GM12878 (cell line): ENCODE measurements at regions not wholly inside any gene's neighbourhood (a gene's known extent, or its start where the extent isn't known, plus 50 kb on each side); places are given as distances from the start of the nearest gene placed in this dataset.

Source experiments
- BCL11A ChIP-seq: IDR thresholded peaks from 2 replicates; pipeline ENCODE4 v1.6.1; 2011; ENCODE audit warnings: low read depth, low read length
- CHD1 ChIP-seq: IDR thresholded peaks from 2 replicates; pipeline ENCODE4 v1.6.1; 2012; ENCODE audit warnings: low read depth, low read length, improper control_type of control experiment
- CHD2 ChIP-seq: IDR thresholded peaks from 2 replicates; pipeline ENCODE4 v1.6.1; 2011; ENCODE audit warnings: low read depth, low read length, improper control_type of control experiment, borderline replicate concordance
- CREM ChIP-seq: IDR thresholded peaks from 2 replicates; pipeline ENCODE4 v1.6.1; 2014; ENCODE audit warnings: antibody characterized with exemption, low read depth
- EED ChIP-seq: sonication (generic); IDR thresholded peaks from 2 replicates; pipeline ENCODE4 v1.6.1; 2016; ENCODE audit warnings: antibody characterized with exemption, low read depth
- EP300 ChIP-seq, 2 experiments: fragments of 150-350 bp in 1 of 2; IDR thresholded peaks; 2 replicates each; pipeline ENCODE4 v1.6.1; 2011 to 2012; ENCODE audit warnings: low read depth in 2 of 2, low read length in 2 of 2, borderline replicate concordance in 1 of 2, improper control_type of control experiment in 1 of 2, inconsistent platforms in 1 of 2; ENCODE audit not compliant: control insufficient read depth in 1 of 2
- FOS ChIP-seq: IDR thresholded peaks from 3 replicates; pipeline ENCODE4 v1.6.1; 2011; ENCODE audit warnings: borderline replicate concordance; ENCODE audit not compliant: insufficient read length; ENCODE audit errors: extremely low read depth
- HDAC6 ChIP-seq: fragments of 200-600 bp; sonication (generic); IDR thresholded peaks from one replicate; pipeline ENCODE4 v1.8.0; 2017; ENCODE audit warnings: antibody characterized with exemption; ENCODE audit not compliant: unreplicated experiment
- IRF4 ChIP-seq: IDR thresholded peaks from 2 replicates; pipeline ENCODE4 v1.6.1; 2011; ENCODE audit warnings: low read depth, low read length
- JUNB ChIP-seq: IDR thresholded peaks from 2 replicates; pipeline ENCODE4 v1.6.1; 2016; ENCODE audit warnings: antibody characterized with exemption, mild to moderate bottlenecking
- LARP7 ChIP-seq: fragments of 450-650 bp; IDR thresholded peaks from 2 replicates; pipeline ENCODE4 v1.6.1; 2017; ENCODE audit warnings: mild to moderate bottlenecking
- MAX ChIP-seq: IDR thresholded peaks from 2 replicates; pipeline ENCODE4 v1.6.1; 2012; ENCODE audit warnings: low read depth, low read length, improper control_type of control experiment
- MEF2B ChIP-seq: fragments of 450-650 bp; IDR thresholded peaks from 2 replicates; pipeline ENCODE4 v1.6.1; 2018; ENCODE audit warnings: mild to moderate bottlenecking, moderate library complexity; ENCODE audit not compliant: partially characterized antibody, poor library complexity, severe bottlenecking
- NBN ChIP-seq: fragments of 450-650 bp; IDR thresholded peaks from 2 replicates; pipeline ENCODE4 v1.6.1; 2016
- RAD51 ChIP-seq: fragments of 450-650 bp; IDR thresholded peaks from 2 replicates; pipeline ENCODE4 v1.6.1; 2016; ENCODE audit warnings: moderate library complexity, mild to moderate bottlenecking, inconsistent platforms
- RELA ChIP-seq: fragments of 450-650 bp; IDR thresholded peaks from 2 replicates; pipeline ENCODE4 v1.8.0; 2014; ENCODE audit warnings: borderline replicate concordance; ENCODE audit not compliant: partially characterized antibody
- RFX5 ChIP-seq: IDR thresholded peaks from 2 replicates; pipeline ENCODE4 v1.6.1; 2011; ENCODE audit warnings: low read depth, low read length, improper control_type of control experiment
- SPI1 ChIP-seq: IDR thresholded peaks from 2 replicates; pipeline ENCODE4 v1.6.1; 2011; ENCODE audit warnings: low read depth, mild to moderate bottlenecking, low read length, moderate library complexity, borderline replicate concordance; ENCODE audit not compliant: insufficient read depth
- SREBF2 ChIP-seq: IDR thresholded peaks from 2 replicates; pipeline ENCODE4 v1.6.1; 2012; ENCODE audit warnings: mild to moderate bottlenecking, low read length
- SUPT20H ChIP-seq: IDR thresholded peaks from 2 replicates; pipeline ENCODE4 v1.6.1; 2011; ENCODE audit warnings: low read depth, mild to moderate bottlenecking, low read length, moderate library complexity, borderline replicate concordance; ENCODE audit not compliant: control insufficient read depth
- TAF1 ChIP-seq: IDR thresholded peaks from 2 replicates; pipeline ENCODE4 v1.6.1; 2011; ENCODE audit warnings: mild to moderate bottlenecking, low read depth, low read length, borderline replicate concordance
- TCF12 ChIP-seq: IDR thresholded peaks from 2 replicates; pipeline ENCODE4 v1.6.1; 2011; ENCODE audit warnings: low read depth, mild to moderate bottlenecking, low read length
- YY1 ChIP-seq: IDR thresholded peaks from 2 replicates; pipeline ENCODE4 v1.6.1; 2011; ENCODE audit warnings: low read depth, mild to moderate bottlenecking, low read length
- ZBTB33 ChIP-seq: fragments of 450-650 bp; IDR thresholded peaks from 2 replicates; pipeline ENCODE4 v1.6.1; 2017; ENCODE audit warnings: mild to moderate bottlenecking
- ZNF24 ChIP-seq: fragments of 450-650 bp; IDR thresholded peaks from 2 replicates; pipeline ENCODE4 v1.6.1; 2017; ENCODE audit warnings: antibody characterized with exemption, mild to moderate bottlenecking
- TF ChIP-seq, protein P1 (sequence below): IDR thresholded peaks from 2 replicates; pipeline ENCODE4 v1.6.1; 2012; ENCODE audit warnings: low read depth, low read length, improper control_type of control experiment

- TF ChIP-seq, protein P1, sequence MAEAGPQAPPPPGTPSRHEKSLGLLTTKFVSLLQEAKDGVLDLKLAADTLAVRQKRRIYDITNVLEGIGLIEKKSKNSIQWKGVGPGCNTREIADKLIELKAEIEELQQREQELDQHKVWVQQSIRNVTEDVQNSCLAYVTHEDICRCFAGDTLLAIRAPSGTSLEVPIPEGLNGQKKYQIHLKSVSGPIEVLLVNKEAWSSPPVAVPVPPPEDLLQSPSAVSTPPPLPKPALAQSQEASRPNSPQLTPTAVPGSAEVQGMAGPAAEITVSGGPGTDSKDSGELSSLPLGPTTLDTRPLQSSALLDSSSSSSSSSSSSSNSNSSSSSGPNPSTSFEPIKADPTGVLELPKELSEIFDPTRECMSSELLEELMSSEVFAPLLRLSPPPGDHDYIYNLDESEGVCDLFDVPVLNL, result no peak
- TF ChIP-seq MAX (peak; percentile 97), NBN (peak; percentile 59; the same call in 1 of the 2 replicates), CHD1 (peak; percentile 69; the same call in 1 of the 2 replicates), JUNB (no peak), FOS (no peak), BCL11A (peak; percentile 54; the same call in 1 of the 2 replicates), RFX5 (0 out of 2 replicates have a peak, but pooled peaks have one; percentile 9), RAD51 (peak; percentile 99), SREBF2 (no peak), RELA (peak; percentile 68), ZNF24 (peak; percentile 94), MEF2B (peak; percentile 53), TAF1 (no peak), SUPT20H (no peak), ZBTB33 (no peak), CHD2 (peak; percentile 73), EP300 (IDR thresholded peaks at IDR 0.05; ENCODE audit: borderline replicate concordance in 1 of 2, control insufficient read depth in 1 of 2, low read depth in 2 of 2, low read length in 2 of 2) (peak; percentile 92 to 95), TCF12 (peak; percentile 86), YY1 (peak; percentile 77), CREM (peak; percentile 81), SPI1 (peak; percentile 66; the same call in 1 of the 2 replicates), LARP7 (peak; percentile 47), EED (peak; percentile 33; the same call in 1 of the 2 replicates), HDAC6 (peak; percentile 9), IRF4 (no peak)
Measured at GRCh38 chr7:131107337-131108211, 220.1 kb upstream of the MKLN1 start (continued).
